NCI-H1417 (cell line): ENCODE measurements at regions not wholly inside any gene's neighbourhood (a gene's known extent, or its start where the extent isn't known, plus 50 kb on each side); places are given as distances from the start of the nearest gene placed in this dataset.

Experiments used
- DNase-seq, 3 experiments: peaks; one replicate each; lab custom pipeline; 2025; lab: John Stamatoyannopoulos, UW

DNA sequence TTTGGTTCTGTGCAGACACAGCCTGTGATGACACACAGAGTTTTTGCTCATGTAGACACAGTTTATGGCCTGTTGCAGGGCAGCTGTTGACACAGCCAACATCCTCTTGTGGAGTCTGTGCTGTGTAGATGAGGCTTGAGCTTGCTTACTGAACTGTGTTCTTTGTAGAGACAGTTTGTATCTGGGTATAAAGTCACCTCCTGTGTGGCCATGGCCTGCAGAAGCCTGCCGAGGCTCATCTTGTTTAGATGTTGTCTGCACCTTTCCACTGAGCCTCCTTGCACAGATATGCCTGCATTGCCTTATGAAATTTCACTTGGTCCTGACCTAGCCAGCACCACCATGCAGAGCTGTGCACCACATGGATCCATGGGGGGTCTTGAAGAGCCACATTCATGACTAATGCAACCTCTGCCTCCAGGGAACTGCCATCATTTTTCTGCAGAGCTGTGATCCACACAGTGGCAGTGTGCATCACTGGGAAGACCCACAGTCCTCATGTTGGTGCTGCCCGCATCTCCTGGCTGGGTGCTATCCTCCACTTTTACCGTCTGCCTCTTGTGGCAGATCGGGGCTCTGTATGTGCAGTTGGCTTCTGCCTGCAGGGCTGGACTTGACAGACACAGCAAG, 198.0 kb upstream of the MAMLD1 start:
- DNase-seq = no peak

DNA sequence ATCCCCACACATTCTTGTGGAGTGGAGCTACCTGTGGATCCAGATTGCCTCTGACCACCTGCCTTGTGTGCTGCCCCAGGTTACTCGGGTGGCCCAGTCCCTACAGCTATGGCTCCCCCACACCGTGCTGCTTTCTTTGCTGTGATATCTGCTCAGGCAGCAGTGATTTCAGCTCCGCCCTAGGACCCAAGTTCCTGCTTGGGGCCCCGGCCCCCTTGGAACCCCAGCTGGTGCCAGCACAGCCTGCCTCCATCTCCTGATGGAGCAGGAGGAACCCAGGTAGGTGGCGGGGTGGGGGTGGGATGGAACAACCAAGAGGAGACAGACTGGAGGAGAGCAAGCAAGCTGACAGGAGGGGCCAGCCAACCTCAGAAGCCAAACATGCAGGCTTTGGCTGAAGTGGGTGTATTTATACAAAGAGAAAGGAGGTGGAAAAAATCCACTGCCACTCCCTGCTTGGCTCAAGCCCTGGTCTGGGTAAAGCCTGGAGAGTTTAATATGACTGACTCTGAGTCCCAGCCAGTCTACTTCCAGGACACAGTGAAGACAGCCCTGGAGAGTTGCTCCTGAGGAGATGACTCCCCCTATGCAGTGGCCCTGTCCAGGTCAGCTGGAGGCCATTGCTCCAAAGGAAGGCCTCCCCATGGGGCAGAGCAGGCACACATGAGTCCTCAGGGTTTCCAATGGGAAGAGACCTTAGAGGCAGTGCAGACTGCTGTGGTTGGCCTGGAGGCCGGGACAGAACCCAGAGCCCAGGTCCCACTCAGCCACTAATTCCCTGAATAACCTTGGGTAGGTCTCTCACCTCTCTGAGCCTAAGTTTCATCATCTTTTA, 197.1 kb upstream of the MAMLD1 start:
- DNase-seq = no peak

DNA sequence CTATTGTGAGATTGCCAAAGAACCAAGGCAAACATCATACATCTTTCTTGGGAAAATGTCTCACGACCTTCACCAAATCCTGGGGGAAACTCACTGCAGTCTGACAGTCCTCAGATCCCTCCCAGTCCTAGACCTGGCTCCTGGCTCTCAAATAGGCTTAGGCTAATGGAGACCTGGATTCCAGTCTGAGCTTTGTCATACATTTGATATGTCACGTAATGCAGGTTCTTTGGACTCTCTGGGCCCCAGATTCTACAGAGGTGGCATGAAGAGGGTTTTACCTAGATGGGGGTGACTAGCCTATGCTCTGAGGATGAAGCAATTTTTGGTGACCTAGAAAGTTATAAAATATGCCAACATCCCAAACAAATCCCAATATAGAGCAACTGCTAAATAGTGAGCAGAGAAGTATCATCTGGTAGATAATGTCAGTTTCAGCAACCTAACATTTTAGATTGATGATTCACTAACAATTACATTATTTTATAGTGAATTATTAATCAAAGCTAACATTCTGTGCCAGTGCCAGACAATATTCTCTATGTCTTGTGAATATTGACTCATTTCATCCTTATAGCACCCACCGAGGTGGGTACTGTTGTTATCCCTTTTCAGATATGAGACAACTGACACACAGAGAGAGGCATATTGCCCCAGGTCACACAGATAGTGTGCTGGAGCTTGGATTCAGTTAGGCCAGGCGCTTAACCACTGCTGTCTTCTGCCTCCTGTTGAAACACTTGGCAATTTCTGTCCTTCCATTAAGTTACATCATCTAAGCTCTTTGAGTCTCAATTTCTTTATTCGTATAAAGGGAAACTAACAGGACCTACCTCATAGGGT, 195.4 kb upstream of the MAMLD1 start:
- no peak for DNase-seq

DNA sequence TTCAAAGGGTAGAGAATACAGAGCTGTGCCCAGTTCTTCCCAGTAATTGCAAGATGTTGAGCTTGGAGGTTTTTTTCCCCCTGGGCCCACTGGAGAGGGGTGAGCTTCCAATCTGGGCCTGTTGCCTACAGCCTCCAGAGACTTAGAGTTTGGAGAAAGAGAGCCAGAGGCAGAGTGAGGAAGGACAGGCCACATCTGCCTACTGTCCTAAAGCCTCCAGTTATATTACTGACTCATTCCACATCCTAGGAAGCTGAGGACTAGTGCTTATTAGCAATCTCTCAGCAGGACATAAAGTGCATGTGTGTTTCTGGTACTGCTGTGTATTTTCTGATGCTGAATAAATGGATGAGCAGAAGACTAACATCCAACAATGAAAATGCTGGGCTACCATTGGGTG, 181.0 kb upstream of the MAMLD1 start:
- DNase-seq = no peak

DNA sequence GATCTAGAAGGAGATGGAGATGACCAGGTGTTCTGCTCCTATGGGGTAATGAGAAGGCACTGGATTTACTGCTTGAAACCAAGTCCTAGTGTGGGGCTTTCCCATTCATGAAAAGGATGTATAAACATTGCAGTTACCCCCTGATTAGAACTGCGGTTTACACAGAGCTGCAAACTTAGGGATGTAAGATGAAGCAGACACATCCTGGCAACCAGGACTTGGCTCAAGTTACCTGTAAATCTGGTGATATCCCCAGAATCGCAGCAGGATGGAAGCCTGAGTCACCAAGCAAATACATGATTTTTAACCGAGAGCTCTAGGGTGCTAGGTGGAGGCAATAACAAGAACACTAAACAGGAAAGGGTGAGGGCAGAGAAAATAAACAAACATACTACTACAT, 178.6 kb upstream of the MAMLD1 start:
- DNase-seq = no peak

DNA sequence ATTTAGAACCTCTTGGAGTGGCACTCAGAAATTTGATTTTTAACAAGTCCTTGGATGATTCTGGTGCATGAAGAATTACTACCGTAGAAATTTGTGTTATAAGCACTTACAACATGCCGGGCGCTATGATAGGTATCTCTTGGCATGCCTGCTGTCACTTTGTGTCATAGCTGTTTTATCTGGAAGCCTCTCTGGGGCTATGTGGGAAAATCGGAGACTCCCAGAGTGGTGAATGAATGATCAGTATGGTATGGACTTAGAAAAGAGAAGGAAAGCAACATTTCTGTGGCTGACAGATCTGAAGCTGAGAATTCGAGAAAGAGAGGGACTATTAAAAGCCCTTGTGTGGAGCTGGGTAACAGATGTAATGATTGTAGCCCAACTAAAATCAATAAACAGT, 177.4 kb upstream of the MAMLD1 start:
- no peak for DNase-seq

DNA sequence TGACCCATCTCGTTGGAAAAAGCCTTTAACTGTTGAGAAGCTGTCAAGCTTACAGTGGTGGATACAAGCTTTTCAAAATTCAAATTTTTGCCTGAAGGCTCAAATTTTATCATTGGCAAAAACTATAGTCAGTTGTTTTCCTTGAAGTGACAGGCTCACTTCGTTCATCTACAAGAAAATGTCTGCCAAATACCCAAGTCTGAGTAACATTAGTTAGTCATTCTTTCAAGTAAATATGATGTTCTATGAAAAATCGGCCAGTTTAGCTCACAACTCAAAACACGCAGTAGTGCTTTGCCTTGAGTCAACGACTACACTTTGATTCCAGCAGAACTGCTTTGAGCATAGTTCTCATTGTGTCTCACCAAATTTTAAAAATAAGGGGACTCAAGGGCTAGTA, 170.3 kb upstream of the MAMLD1 start:
- DNase-seq = no peak

DNA sequence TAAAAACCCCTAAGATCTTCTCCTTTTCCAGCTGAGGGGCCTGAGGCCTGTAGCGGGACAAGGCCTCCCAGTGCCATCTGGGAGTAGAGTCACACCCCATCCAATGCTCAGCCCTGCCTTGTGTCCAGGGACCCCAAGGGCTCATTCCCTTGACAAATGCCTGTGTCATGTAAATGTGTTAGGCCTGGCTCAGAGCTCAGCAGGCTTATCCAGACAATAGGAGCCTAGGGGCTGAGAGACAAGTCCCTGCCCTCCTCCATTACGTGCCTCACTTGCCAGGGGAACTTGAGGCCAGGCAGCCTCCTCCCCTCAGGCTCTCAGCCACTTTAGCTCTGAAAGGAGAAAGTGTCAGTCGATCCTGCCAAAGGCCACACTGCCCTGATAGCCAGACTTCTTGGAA, 166.8 kb upstream of the MAMLD1 start:
- no peak for DNase-seq

DNA sequence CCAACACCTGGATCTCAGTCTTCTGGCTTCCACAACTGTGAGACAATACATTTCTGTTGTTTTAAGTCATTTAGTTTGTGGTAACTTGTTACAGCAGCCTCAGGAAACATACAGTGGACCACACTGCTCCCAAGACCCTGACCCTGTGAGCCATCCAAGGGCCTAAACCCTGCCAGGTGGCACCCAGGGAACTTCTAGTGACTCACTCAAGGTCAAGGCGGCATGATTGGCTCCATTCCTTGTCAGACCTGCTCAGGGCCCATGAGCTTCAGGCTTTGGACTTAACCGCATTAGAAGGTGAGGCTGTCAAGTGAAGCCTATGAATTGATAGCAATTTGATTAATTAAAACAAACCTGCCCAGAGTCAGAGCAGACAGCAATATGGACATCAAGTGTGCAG, 165.7 kb upstream of the MAMLD1 start:
- no peak for DNase-seq

DNA sequence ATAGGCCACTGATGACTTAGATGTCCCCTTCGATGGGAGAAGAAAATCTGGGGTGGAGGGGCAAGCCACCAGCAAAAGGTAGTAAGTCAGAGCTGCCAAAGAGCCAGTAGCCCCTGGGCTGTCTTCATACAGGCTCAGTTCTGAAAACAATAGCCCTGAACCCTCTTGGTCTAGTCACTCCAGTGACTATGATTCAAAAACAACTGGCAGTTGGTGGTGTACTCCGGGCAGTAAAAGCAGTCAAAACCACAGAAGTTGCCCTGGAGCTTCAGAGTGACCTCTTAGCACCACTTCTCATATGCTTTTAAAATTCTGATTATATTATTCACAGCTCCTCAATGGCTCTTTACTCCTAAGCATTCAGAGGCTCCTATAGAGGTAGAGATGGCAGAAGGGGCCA, 164.3 kb upstream of the MAMLD1 start:
- peak in 1 of 3 experiments; percentile 20 for DNase-seq

DNA sequence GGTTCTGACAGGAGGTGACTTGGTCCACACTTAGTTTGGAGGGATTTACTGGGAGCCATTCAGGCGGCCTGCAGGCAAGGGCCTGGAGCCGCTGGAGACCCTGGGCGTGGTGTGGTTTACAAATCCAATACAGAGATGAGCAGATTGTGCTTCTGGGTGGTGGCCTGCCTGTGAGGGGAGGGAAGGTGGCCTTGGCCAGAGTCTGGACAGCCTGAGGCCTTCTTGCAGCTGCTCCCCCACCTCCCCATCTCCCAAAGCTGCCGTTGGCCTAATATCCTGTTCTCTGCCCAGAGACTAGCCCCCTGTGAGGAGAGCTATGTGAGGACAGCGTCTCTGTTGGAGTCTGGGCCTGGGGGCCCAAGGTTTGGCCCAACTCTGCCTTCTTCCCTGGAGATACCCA, 163.9 kb upstream of the MAMLD1 start:
- no peak for DNase-seq

DNA sequence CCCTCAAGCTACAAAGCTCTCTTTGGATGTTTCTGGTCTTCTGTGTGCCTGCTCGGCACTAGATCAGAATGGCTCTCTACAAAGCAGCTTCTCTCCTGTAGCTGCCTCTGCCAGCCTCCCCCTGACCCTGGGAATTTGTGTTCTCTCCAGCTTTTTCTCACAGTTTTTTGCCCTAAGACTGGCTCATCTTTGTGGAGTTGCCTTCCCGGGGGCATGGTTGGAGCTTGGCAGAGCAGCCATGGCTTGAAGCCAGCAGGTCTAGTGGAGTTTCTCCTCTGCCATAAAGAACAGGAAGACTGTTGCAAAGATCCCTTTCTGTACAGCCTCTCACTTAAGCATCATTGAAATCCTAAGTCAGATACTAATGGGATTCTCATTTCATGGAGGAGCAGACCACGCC, 163.3 kb upstream of the MAMLD1 start:
- DNase-seq = no peak

DNA sequence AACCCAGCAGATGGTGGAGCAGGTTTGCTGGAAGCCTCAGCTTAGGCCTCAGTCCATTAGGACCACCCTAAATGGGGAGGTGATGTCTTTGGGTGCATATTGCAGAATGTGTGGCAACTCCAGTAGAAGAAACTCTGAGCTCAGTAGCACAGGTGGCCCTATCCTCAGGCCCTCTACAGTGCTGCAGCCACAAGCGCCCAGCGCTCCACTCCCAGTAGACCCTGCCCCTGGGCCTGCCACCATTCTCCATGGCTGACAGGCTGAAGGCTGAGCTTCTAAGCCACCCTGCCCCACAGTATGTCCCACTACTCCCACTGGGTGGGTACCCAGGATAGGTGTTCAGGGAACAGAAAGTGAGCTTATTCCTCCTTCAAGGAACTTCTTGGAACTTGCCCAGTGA, 162.8 kb upstream of the MAMLD1 start:
- no peak for DNase-seq

DNA sequence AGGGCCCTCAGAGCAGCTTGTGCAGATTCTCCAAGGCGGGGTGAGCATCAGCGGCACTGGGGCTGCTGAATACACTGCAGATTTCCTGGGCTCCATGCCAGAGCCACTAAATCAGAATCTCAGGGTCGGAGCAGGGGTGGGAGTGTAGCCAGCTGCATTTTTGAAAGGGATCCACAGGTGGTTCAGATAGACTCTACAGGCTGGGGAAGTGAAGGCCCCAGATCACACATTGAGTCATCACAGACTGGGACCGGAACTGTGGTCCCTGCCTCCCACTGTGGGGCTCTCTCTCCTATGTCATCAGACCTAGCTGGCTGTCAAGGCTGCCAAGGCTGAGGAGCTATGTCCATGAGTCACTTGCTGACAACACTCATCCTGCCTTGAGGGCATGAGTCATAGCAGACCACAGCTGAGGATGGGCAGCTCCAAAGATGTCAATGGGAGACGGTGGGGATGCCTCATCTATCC, 162.3 kb upstream of the MAMLD1 start:
- DNase-seq = peak in 1 of 3 experiments; percentile 16

DNA sequence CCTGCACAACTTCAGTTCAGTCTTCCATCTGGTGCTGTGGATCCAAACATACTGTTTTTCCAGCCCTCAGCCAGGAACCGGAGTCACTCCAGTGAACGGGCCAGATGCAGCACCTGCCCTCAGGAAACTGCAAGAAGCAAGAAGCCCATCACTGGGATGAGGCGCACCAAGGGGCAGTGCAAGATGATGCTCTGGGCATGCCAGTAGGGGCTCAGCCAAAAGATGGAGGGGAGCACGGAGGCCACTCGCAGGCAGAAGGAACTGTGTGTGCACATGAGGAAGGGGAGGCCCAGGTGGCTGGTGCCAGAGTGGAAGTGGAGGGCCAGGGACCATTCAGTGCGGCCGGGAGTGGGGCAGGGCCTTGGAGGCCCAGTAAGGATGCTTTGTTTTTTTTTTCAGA, 161.7 kb upstream of the MAMLD1 start:
- no peak for DNase-seq

DNA sequence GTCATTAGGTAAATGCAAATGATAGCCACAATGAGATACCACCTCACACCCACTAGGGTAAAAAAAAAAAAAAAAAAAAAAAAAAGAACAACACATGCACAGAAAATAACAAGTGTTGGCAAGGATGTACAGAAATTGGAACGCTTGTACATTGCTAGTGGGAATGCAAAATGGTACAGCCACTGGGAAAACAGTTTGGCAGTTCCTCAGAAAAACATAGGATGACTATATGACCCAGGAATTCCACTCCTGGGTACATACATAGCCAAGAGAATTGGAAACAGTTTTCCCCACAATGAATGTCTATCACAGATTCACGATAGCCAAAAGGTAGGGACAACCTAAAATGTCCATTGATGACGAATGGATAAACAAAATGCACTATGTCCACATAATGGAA, 161.3 kb upstream of the MAMLD1 start:
- DNase-seq = no peak

DNA sequence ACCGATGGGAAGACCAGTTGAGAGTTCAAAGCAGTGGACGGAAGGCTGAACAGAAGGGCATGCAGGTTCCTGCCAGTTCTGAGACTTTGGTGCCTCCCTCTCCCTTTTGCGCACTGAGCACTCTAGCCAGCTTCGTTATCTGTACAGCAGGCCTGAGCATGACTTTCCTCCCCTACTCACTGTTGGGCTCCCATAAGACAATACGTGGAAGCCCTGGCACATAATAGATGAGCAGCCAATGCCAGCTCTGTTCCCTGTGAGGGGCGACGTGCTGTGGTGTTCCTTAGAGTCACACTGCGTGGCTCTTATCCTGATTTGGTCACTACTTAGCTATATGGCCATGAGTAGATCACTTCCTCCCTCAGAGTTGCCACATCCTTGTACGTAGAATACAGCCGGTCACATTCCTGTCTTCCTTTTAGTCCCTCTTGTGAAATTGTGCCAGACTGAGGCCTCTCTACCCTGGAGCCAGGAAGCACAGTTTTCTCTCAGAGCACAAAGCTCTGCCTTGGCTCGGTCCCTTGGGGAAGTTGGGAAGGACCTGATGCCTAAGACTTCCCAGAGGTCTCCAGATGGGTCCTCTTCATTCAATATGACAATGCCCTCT, 160.4 kb upstream of the MAMLD1 start:
- DNase-seq = no peak

DNA sequence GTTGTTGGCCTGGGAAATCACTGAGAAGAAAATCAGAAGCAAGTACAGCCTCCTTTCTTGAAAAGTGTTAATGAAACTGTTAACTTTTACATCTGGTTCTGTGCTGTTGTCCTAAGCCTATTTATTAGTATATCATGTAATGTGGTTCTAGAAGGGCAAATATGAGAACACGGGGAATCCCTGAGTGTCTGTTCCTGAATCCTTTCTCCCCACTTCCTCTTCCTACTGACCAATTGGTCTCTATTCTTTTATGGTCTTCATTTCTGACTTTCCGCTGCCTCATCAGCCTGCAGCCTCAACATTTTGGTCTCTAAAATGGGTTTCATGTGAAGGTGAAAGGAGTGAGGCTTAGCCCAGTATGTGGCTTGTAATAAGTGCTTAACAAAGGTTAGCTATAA, 159.9 kb upstream of the MAMLD1 start:
- DNase-seq = no peak

DNA sequence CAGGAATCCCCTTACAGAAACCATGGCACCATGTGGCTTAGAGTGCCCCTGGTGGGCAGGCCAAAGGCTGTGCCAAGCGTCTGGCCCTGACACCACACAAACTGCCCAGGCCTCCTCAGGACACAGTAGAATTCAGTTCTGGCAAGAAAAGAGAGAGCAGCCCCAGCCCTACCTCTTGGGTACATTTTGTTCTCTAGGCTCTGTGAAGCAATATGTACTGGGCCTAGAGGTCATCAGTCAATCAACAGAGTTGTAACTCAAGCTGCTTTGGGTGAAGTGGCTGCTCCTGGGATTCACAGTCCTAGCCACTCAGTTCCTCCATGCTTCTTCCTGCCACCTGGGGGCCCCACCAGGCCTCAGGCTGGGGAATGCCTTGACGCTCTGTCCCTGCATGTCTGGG, 158.1 kb upstream of the MAMLD1 start:
- DNase-seq = no peak

DNA sequence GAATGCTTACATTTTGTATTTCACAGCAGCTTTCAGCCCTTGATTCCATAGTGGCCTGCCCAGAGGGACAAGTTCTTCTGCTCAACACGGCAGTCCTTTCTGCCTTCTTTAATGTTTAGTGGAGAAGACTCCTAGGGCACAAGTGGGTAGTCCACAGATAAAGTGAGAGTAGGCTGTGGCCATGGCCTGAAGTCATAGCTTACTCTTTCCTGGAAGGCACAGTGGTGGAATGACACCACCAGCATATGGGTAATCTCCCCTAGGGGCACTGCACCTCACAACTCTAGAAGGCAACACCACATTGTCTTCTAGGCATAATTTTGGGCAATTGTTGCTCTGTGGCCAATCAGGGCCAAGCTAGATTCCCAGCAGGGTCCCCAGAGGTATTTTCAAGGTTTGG, 155.4 kb upstream of the MAMLD1 start:
- DNase-seq = no peak

DNA sequence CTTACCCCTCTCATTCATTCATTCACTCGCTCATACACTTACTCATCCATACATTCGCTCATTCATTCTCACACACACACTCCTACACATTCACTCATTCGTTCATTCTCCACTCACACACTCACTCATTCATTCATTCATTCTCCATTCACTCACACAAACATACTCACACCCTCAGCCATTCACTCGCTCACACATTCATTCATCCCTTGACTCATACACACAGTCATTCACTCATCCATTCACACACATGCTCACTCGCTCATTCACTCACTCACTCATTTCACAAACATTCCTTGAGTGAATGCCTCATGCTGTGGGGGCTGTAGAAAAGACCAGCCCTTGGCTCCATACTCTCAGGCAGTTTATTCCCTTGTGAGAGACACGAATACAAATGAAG, 151.1 kb upstream of the MAMLD1 start:
- no peak for DNase-seq
